Mesenchymal stem cell (in vitro differentiated cells and primary cell): ENCODE measurements at regions not wholly inside any gene's neighbourhood (a gene's known extent, or its start where the extent isn't known, plus 50 kb on each side); places are given as distances from the start of the nearest gene placed in this dataset.

Experiments used
- DNase-seq: peaks from one replicate; pipeline ENCODE4 v3.0.0-alpha.2; 2013
- H2AFZ ChIP-seq: one replicate; pipeline ENCODE4 v1.6.1; 2013; ENCODE audit warnings: low read depth, mild to moderate bottlenecking, control low read depth, inconsistent platforms, low read length, moderate library complexity
- H2AK5ac ChIP-seq: 2 replicates; pipeline ENCODE4 v1.6.1; 2013; ENCODE audit warnings: low read length, moderate library complexity, mild to moderate bottlenecking, inconsistent platforms; ENCODE audit not compliant: severe bottlenecking
- H2BK120ac ChIP-seq: one replicate; pipeline ENCODE4 v1.6.1; 2013; ENCODE audit warnings: low read depth, mild to moderate bottlenecking, inconsistent platforms, low read length, moderate library complexity
- H2BK12ac ChIP-seq, 2 experiments: one replicate each; pipeline ENCODE4 v1.6.1; 2013; ENCODE audit warnings: inconsistent platforms in 2 of 2, low read length in 2 of 2, mild to moderate bottlenecking in 2 of 2, moderate library complexity in 2 of 2, control low read depth in 1 of 2
- H2BK15ac ChIP-seq: one replicate; pipeline ENCODE4 v1.6.1; 2013; ENCODE audit warnings: mild to moderate bottlenecking, low read depth, inconsistent platforms; ENCODE audit not compliant: poor library complexity, severe bottlenecking
- H2BK5ac ChIP-seq: 2 replicates; pipeline ENCODE4 v1.6.1; 2013; ENCODE audit warnings: low read depth, mild to moderate bottlenecking, low read length, control low read depth, inconsistent platforms; ENCODE audit not compliant: poor library complexity, severe bottlenecking
- H3K14ac ChIP-seq, 2 experiments: one replicate each; pipeline ENCODE4 v1.6.1; 2013; ENCODE audit warnings: inconsistent platforms in 2 of 2, low read length in 2 of 2, control low read depth in 1 of 2, mild to moderate bottlenecking in 1 of 2, moderate library complexity in 1 of 2
- H3K18ac ChIP-seq, 2 experiments: one replicate each; pipeline ENCODE4 v1.6.1; 2013; ENCODE audit warnings: inconsistent platforms in 2 of 2, low read length in 2 of 2, control low read depth in 1 of 2, low read depth in 1 of 2, mild to moderate bottlenecking in 1 of 2
- H3K23ac ChIP-seq, 2 experiments: one replicate each; pipeline ENCODE4 v1.6.1; 2013; ENCODE audit warnings: inconsistent platforms in 2 of 2, low read length in 2 of 2, mild to moderate bottlenecking in 2 of 2, moderate library complexity in 2 of 2, control low read depth in 1 of 2
- H3K27ac ChIP-seq: 2 replicates; pipeline ENCODE4 v1.5.1; 2013; ENCODE audit warnings: mild to moderate bottlenecking, moderate library complexity, low read length, control low read depth, inconsistent platforms; ENCODE audit not compliant: poor library complexity, severe bottlenecking
- H3K27me3 ChIP-seq, 2 experiments: 2 replicates each; pipeline versions ENCODE4 v1.6.1 to v1.7.0; 2013; ENCODE audit warnings: low read length in 2 of 2, mild to moderate bottlenecking in 2 of 2, moderate library complexity in 2 of 2, control low read depth in 1 of 2, inconsistent platforms in 1 of 2; ENCODE audit not compliant: control insufficient read depth in 1 of 2, insufficient read depth in 1 of 2
- H3K36me3 ChIP-seq, 2 experiments: 2 replicates each; pipeline versions ENCODE4 v1.6.1 to v1.7.0; 2013; ENCODE audit warnings: low read length in 2 of 2, control low read depth in 1 of 2, inconsistent platforms in 1 of 2, low read depth in 1 of 2, mild to moderate bottlenecking in 1 of 2; ENCODE audit not compliant: insufficient read depth in 2 of 2, control insufficient read depth in 1 of 2
- H3K4ac ChIP-seq, 2 experiments: one replicate each; pipeline ENCODE4 v1.6.1; 2013; ENCODE audit warnings: inconsistent platforms in 2 of 2, low read length in 2 of 2, mild to moderate bottlenecking in 2 of 2, moderate library complexity in 2 of 2, control low read depth in 1 of 2, low read depth in 1 of 2
- H3K4me1 ChIP-seq: 2 replicates; pipeline ENCODE4 v1.6.1; 2013; ENCODE audit warnings: low read depth, low read length, control low read depth; ENCODE audit not compliant: control insufficient read depth, insufficient read depth
- H3K4me2 ChIP-seq: 2 replicates; pipeline ENCODE4 v1.6.1; 2013; ENCODE audit warnings: low read length, mild to moderate bottlenecking, inconsistent platforms; ENCODE audit not compliant: poor library complexity, severe bottlenecking
- H3K4me3 ChIP-seq, 2 experiments: 2 replicates each; pipeline versions ENCODE4 v1.5.1 to v1.7.0; 2013; ENCODE audit warnings: low read length in 2 of 2, mild to moderate bottlenecking in 2 of 2, control low read depth in 1 of 2, low read depth in 1 of 2; ENCODE audit not compliant: insufficient read depth in 1 of 2
- H3K79me1 ChIP-seq: replicated peaks from 2 replicates; pipeline ENCODE4 v1.6.1; 2013; ENCODE audit warnings: mild to moderate bottlenecking, control low read depth, low read length, inconsistent platforms; ENCODE audit not compliant: poor library complexity, severe bottlenecking
- H3K9ac ChIP-seq: 2 replicates; pipeline ENCODE4 v1.7.0; 2013; ENCODE audit warnings: mild to moderate bottlenecking, low read length, moderate library complexity
- H3K9me3 ChIP-seq: 2 replicates; pipeline ENCODE4 v1.7.0; 2013; ENCODE audit warnings: mild to moderate bottlenecking, low read length; ENCODE audit not compliant: control insufficient read depth
- H4K8ac ChIP-seq: one replicate; pipeline ENCODE4 v1.6.1; 2013; ENCODE audit warnings: inconsistent platforms, mild to moderate bottlenecking, low read length, moderate library complexity
- H4K91ac ChIP-seq: one replicate; pipeline ENCODE4 v1.6.1; 2013; ENCODE audit warnings: mild to moderate bottlenecking, low read length, inconsistent platforms
- WGBS: methylation state at CpG from one replicate; pipeline ENCODE4 v1.1.7; 2013; ENCODE audit warnings: mixed read lengths; 5-methylcytosine and 5-hydroxymethylcytosine counted together

- Histone ChIP-seq H4K91ac (no peak overlapping the region), H3K9ac (no peak overlapping the region), H2BK120ac (no peak overlapping the region), H3K4ac (no peak overlapping the region), H3K14ac (no peak overlapping the region), H2AFZ (no peak overlapping the region), H2BK12ac (no peak overlapping the region), H3K27me3 (no peaks in the 10 kb centered on the region), H2AK5ac (no peak overlapping the region), H3K4me2 (no peak overlapping the region), H3K27ac (no peak overlapping the region), H4K8ac (no peak overlapping the region), H2BK15ac (no peak overlapping the region), H3K79me1 (peaks cover 3% of the 10 kb centered on the region), H3K4me1 (peaks cover 4% of the 10 kb centered on the region), H2BK5ac (no peak overlapping the region), H3K9me3 (no peaks in the 10 kb centered on the region), H3K4me3 (no peak overlapping the region), H3K18ac (no peak overlapping the region), H3K36me3 (no peaks in the 10 kb centered on the region), H3K23ac (no peak overlapping the region)
- no peak for DNase-seq
- WGBS, result 100% methylated on average over 1 of the region's 2 CpGs
Observed at GRCh38 chr13:79939689-79940088, 401.2 kb downstream of the SPRY2 start.

DNA sequence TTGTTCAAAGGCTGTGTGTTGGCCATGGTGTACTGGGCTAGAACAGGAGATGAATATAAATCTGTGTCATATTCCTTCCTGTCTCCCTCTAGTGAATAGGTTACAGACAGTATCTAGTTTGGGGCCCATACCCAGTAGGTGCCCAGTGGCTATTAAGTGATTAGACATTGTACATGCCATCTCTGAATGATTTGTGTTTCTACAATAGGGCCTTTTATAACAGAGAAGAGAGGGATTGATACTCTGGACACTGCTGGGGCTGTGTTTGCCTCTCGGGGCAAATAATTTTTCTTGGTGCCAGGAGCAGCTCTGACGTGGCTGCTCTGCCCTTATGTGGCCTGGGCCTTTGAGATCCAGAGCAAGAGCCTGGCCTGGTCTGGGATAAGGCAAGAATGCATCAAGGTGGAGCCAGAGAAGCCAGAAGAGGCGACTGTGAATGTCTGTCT is 403.1 kb downstream of the SPRY2 start:
- Histone ChIP-seq H4K8ac (peak overlapping the region; percentile 14), H3K14ac (peak overlapping the region in 1 of 2 experiments; percentile 75), H2BK120ac (no peak overlapping the region), H2AK5ac (peak overlapping the region; percentile 92), H3K27me3 (no peaks in the 10 kb centered on the region), H2BK12ac (peak overlapping the region in 1 of 2 experiments; percentile 95), H3K4me2 (no peak overlapping the region), H3K79me1 (peaks cover 3% of the 10 kb centered on the region), H3K36me3 (no peaks in the 10 kb centered on the region), H3K27ac (peak overlapping the region; percentile 97), H3K9me3 (no peaks in the 10 kb centered on the region), H3K18ac (peak overlapping the region in 1 of 2 experiments; percentile 82), H3K4me3 (no peak overlapping the region), H4K91ac (no peak overlapping the region), H2BK5ac (peak overlapping the region; percentile 86), H3K4ac (peak overlapping the region in 1 of 2 experiments; percentile 91), H2AFZ (peak overlapping the region; percentile 61), H3K23ac (no peak overlapping the region), H3K4me1 (peaks cover 4% of the 10 kb centered on the region), H3K9ac (peak overlapping the region; percentile 87), H2BK15ac (no peak overlapping the region)
- 67% methylated on average over 3 of the region's 3 CpGs for WGBS
- no peak for DNase-seq

GRCh38 chr13:79937311-79937710 is 403.6 kb downstream of the SPRY2 start:
- no peak overlapping the region for H4K8ac ChIP-seq
- H3K9ac ChIP-seq, result peak overlapping the region; percentile 87
- H3K4me1 ChIP-seq, result peaks cover 4% of the 10 kb centered on the region
- H2BK15ac ChIP-seq, result no peak overlapping the region
- H2BK5ac ChIP-seq, result peak overlapping the region; percentile 86
- no peak overlapping the region for H2AFZ ChIP-seq
- no peak for DNase-seq
- H3K36me3 ChIP-seq, result no peaks in the 10 kb centered on the region
- H3K23ac ChIP-seq, result no peak overlapping the region
- no peak overlapping the region for H3K4ac ChIP-seq
- no peaks in the 10 kb centered on the region for H3K9me3 ChIP-seq
- H3K79me1 ChIP-seq, result peaks cover 3% of the 10 kb centered on the region
- no CpG with 5 or more reads among the region's 4 CpGs for WGBS
- no peak overlapping the region for H3K18ac ChIP-seq
- H3K27ac ChIP-seq, result peak overlapping the region; percentile 97
- H2AK5ac ChIP-seq, result peak overlapping the region; percentile 72
- H4K91ac ChIP-seq, result no peak overlapping the region
- H3K4me2 ChIP-seq, result no peak overlapping the region
- H3K14ac ChIP-seq, result no peak overlapping the region
- H3K27me3 ChIP-seq, result no peaks in the 10 kb centered on the region
- H2BK120ac ChIP-seq, result peak overlapping the region; percentile 11
- H3K4me3 ChIP-seq, result no peak overlapping the region
- no peak overlapping the region for H2BK12ac ChIP-seq

GRCh38 chr13:79936368-79937136 is 404.4 kb downstream of the SPRY2 start:
- peak overlapping the region; percentile 87 for H3K9ac ChIP-seq
- peak overlapping the region; percentile 66 for H2BK120ac ChIP-seq
- no peaks in the 10 kb centered on the region for H3K27me3 ChIP-seq
- H3K36me3 ChIP-seq, result no peaks in the 10 kb centered on the region
- H4K8ac ChIP-seq, result peak overlapping the region; percentile 92
- no peak overlapping the region for H3K4me3 ChIP-seq
- H3K23ac ChIP-seq, result no peak overlapping the region
- H4K91ac ChIP-seq, result peak overlapping the region; percentile 48
- H2AK5ac ChIP-seq, result peak overlapping the region; percentile 100
- H3K4me2 ChIP-seq, result peak overlapping the region; percentile 45
- no peaks in the 10 kb centered on the region for H3K9me3 ChIP-seq
- peak overlapping the region; percentile 68 to 78 for H3K4ac ChIP-seq
- no peak overlapping the region for H2AFZ ChIP-seq
- peak overlapping the region; percentile 100 for H3K27ac ChIP-seq
- peaks cover 4% of the 10 kb centered on the region for H3K4me1 ChIP-seq
- peak; percentile 99 for DNase-seq
- H2BK15ac ChIP-seq, result no peak overlapping the region
- H2BK12ac ChIP-seq, result peak overlapping the region; percentile 4 to 47
- no peak overlapping the region for H3K14ac ChIP-seq
- WGBS, result 9% methylated on average over 12 of the region's 12 CpGs
- peaks cover 3% of the 10 kb centered on the region for H3K79me1 ChIP-seq
- peak overlapping the region; percentile 96 for H2BK5ac ChIP-seq
- H3K18ac ChIP-seq, result peak overlapping the region; percentile 77 to 82
